A673 (cell line): ENCODE measurements at regions not wholly inside any gene's neighbourhood (a gene's known extent, or its start where the extent isn't known, plus 50 kb on each side); places are given as distances from the start of the nearest gene placed in this dataset.

Source experiments
- BruUV-seq: library from RNA; stranded (reverse); fragments of 400-500 nt; replicated peaks from 2 replicates; lab custom pipeline; 2021; lab: Mats Ljungman, UMichigan
- CTCF ChIA-PET: fragments of 300-600 bp; sonication (Branson Sonifier 250); formaldehyde crosslinking; loops from one replicate; lab custom pipeline; 2022; ENCODE audit warnings: antibody characterized with exemption; lab: Charles Lee
- POLR2A ChIA-PET: fragments of 300-600 bp; sonication (Branson Sonifier 250); formaldehyde crosslinking; loops from one replicate; lab custom pipeline; 2022; ENCODE audit warnings: antibody characterized with exemption; ENCODE audit not compliant: low non-redundant PET; lab: Charles Lee
- DNase-seq: peaks from one replicate; pipeline ENCODE4 v3.0.0-alpha.2; 2015; ENCODE audit warnings: low spot score
- H3K27ac ChIP-seq: fragments of 200-600 bp; sonication (generic); 2 replicates; pipeline ENCODE4 v1.5.1; 2016; ENCODE audit warnings: mixed run types, low read depth, mild to moderate bottlenecking, mixed read lengths, antibody characterized with exemption, low read length; ENCODE audit not compliant: poor library complexity, severe bottlenecking
- H3K27me3 ChIP-seq: fragments of 200-600 bp; sonication (generic); replicated peaks from 2 replicates; pipeline ENCODE4 v1.6.1; 2017; ENCODE audit warnings: mixed run types, low read depth, mild to moderate bottlenecking, mixed read lengths, antibody characterized with exemption, low read length; ENCODE audit not compliant: insufficient read depth, poor library complexity
- H3K36me3 ChIP-seq: fragments of 200-600 bp; sonication (generic); 2 replicates; pipeline ENCODE4 v1.6.1; 2016; ENCODE audit warnings: mixed run types, mild to moderate bottlenecking, mixed read lengths, antibody characterized with exemption, low read length; ENCODE audit not compliant: insufficient read depth, poor library complexity, severe bottlenecking
- H3K4me1 ChIP-seq: fragments of 200-600 bp; sonication (generic); 2 replicates; pipeline ENCODE4 v1.6.1; 2017; ENCODE audit warnings: mixed run types, mild to moderate bottlenecking, mixed read lengths, antibody characterized with exemption, low read length; ENCODE audit not compliant: insufficient read depth, poor library complexity, severe bottlenecking
- H3K4me3 ChIP-seq: fragments of 200-600 bp; sonication (generic); 2 replicates; pipeline ENCODE4 v1.5.1; 2016; ENCODE audit warnings: low read depth, mixed run types, mild to moderate bottlenecking, mixed read lengths, low read length; ENCODE audit not compliant: poor library complexity, severe bottlenecking
- H3K9me3 ChIP-seq: fragments of 200-600 bp; sonication (generic); 2 replicates; pipeline ENCODE4 v1.6.1; 2016; ENCODE audit warnings: mixed run types, low read depth, mild to moderate bottlenecking, mixed read lengths, antibody characterized with exemption, low read length; ENCODE audit not compliant: poor library complexity, severe bottlenecking
- CTCF ChIP-seq: fragments of 300-800, 200-600 bp; sonication (generic); conservative IDR thresholded peaks from 2 replicates; pipeline ENCODE4 v1.5.1; 2017; ENCODE audit warnings: low read depth, mild to moderate bottlenecking, antibody characterized with exemption, low read length, moderate library complexity, mixed read lengths
- EZH2 ChIP-seq: fragments of 200-600 bp; sonication (generic); IDR thresholded peaks from 2 replicates; pipeline ENCODE4 v1.6.1; 2017; ENCODE audit warnings: borderline replicate concordance, low read depth, mild to moderate bottlenecking, mixed read lengths, antibody characterized with exemption, low read length; ENCODE audit not compliant: poor library complexity, severe bottlenecking
- intact Hi-C: fragments of 100-400 bp; cut with micrococcal nuclease; formaldehyde crosslinking; loops from one replicate; pipeline ENCODE4 v1.10.0; 2022; ENCODE audit not compliant: unreplicated experiment

DNA sequence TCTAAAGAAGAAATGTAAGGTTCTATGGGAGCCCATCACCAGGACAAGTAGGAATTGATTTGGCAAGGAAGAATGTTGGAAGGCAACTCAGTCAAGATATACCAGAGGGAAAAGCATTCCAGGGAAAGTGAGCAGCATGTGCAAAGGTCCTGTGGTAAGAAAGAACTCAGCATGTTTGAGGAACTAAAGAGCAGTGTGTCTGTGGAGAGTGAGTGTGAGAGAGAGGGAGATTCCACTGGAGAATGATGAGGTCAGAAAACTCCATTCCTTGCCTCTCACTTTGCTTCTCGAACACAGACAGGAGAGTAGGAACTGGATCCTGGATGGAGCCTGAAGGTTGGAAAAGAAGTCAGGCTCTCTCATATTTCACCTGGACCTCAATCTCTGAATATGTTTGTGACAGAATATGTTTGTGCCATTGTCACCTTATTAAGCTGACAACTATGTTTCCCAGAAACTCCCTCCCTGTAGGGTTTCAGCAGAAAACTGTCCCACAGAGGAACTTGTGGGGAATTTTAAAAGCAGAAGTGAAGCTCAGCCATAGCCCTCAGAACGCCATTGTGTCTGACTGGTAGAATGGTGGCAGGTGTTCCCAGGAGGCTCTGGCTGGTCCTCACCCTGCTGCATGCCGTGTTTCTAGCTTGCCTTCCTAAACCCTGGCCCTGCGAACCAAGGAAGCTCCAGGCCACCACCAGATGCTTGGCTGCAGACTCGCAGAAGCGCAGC is 382.4 kb upstream of the XYLT1 start:
- DNase-seq: no peak
- BruUV-seq: no TSS peak
- CTCF ChIA-PET: no interaction called here
- Histone ChIP-seq H3K27me3 (no peaks in the 10 kb centered on the region), H3K4me3 (no peak overlapping the region), H3K4me1 (no peaks in the 10 kb centered on the region), H3K9me3 (peaks cover 5% of the 10 kb centered on the region), H3K36me3 (no peaks in the 10 kb centered on the region), H3K27ac (no peak overlapping the region)
- intact Hi-C loops: no loop called here
- TF ChIP-seq EZH2 (no peak), CTCF (no peak)
- POLR2A ChIA-PET: no interaction called here

GRCh38 chr16:17850581-17851250 is 380.0 kb upstream of the XYLT1 start:
- Histone ChIP-seq H3K4me3 (no peak overlapping the region), H3K27me3 (no peaks in the 10 kb centered on the region), H3K4me1 (no peaks in the 10 kb centered on the region), H3K9me3 (no peaks in the 10 kb centered on the region), H3K36me3 (no peaks in the 10 kb centered on the region), H3K27ac (no peak overlapping the region)
- intact Hi-C loops: no loop called here
- TF ChIP-seq EZH2 (no peak), CTCF (no peak)
- DNase-seq: peak; percentile 6
- no TSS peak for BruUV-seq
- ChIA-PET CTCF (no interaction called here), POLR2A (no interaction called here)

GRCh38 chr16:17847234-17847795 is 376.6 kb upstream of the XYLT1 start:
- Histone ChIP-seq H3K36me3 (no peaks in the 10 kb centered on the region), H3K4me1 (no peaks in the 10 kb centered on the region), H3K27me3 (no peaks in the 10 kb centered on the region), H3K9me3 (no peaks in the 10 kb centered on the region), H3K27ac (no peak overlapping the region), H3K4me3 (no peak overlapping the region)
- POLR2A ChIA-PET: no interaction called here
- BruUV-seq: no TSS peak
- no peak for DNase-seq
- CTCF ChIA-PET: no interaction called here
- TF ChIP-seq CTCF: no peak
- no peak for TF ChIP-seq EZH2
- intact Hi-C loops: no loop called here
